Right ventricle myocardium superior (tissue), 1 donor: ENCODE measurements at regions not wholly inside any gene's neighbourhood (a gene's known extent, or its start where the extent isn't known, plus 50 kb on each side); places are given as distances from the start of the nearest gene placed in this dataset.
"Not testable (repeated sequence)": the region's sequence is repeated elsewhere in the genome, so short reads cannot be mapped to it uniquely, and the experiment has no call there.

Source experiments
- ATAC-seq: fragments of 200-7000 bp; cut with Tn5 transposase; one replicate; pipeline ENCODE4 v1.9.1; 2020; ENCODE audit warnings: mild to moderate bottlenecking; ENCODE audit not compliant: poor library complexity
- DNase-seq: peaks from one replicate; pipeline ENCODE4 v3.0.0-alpha.2; 2020
- intact Hi-C: fragments of 100-400 bp; cut with DNase I; formaldehyde crosslinking; loops from one replicate; pipeline ENCODE4 v1.11.2; 2022
- donor health status: DM: no; HTN: yes; CAD: no; lungs with severe emphysema.

- ATAC-seq: no peak
- no peak for DNase-seq
- intact Hi-C loops: no loop called here
These were observed 237.2 kb downstream of the BUB3 start for GRCh38 chr10:123391275-123392028.

- ATAC-seq: no peak
- no peak for DNase-seq
- intact Hi-C loops: no loop called here
These were observed 238.2 kb downstream of the BUB3 start for GRCh38 chr10:123392182-123392963.

GRCh38 chr10:123393170-123393569 is 239.0 kb downstream of the BUB3 start:
- DNase-seq (no peak), ATAC-seq (no peak)
- intact Hi-C loops: no loop called here

- no peak for DNase-seq
- intact Hi-C loops: no loop called here
- no peak for ATAC-seq
These were observed 240.2 kb downstream of the BUB3 start for GRCh38 chr10:123394382-123394781.

- ATAC-seq, intact Hi-C loops: not testable (repeated sequence)
These were observed 241.0 kb downstream of the BUB3 start for GRCh38 chr10:123395234-123395633.

GRCh38 chr10:123395906-123396305 is 241.7 kb downstream of the BUB3 start:
- ATAC-seq (no peak), DNase-seq (no peak)
- intact Hi-C loops: no loop called here

More at GRCh38 chr10:123395234-123395633, 241.0 kb downstream of the BUB3 start:
- DNase-seq: not testable (repeated sequence)

- ATAC-seq (no peak), DNase-seq (no peak)
These were observed 244.0 kb downstream of the BUB3 start for GRCh38 chr10:123398180-123398591.

GRCh38 chr10:123398756-123399155 is 244.6 kb downstream of the BUB3 start:
- intact Hi-C loops: no loop called here
- ATAC-seq (no peak), DNase-seq (no peak)

More at GRCh38 chr10:123398180-123398591, 244.0 kb downstream of the BUB3 start:
- intact Hi-C loops: no loop called here

- intact Hi-C loops: no loop called here
- DNase-seq: no peak
- no peak for ATAC-seq
These were observed 245.2 kb downstream of the BUB3 start for GRCh38 chr10:123399276-123399839.

- intact Hi-C loops: no loop called here
- DNase-seq (no peak), ATAC-seq (no peak)
These were observed 247.8 kb downstream of the BUB3 start for GRCh38 chr10:123402021-123402420.

GRCh38 chr10:123402656-123403055 is 248.5 kb downstream of the BUB3 start:
- ATAC-seq (no peak), DNase-seq (no peak)
- intact Hi-C loops: no loop called here

- intact Hi-C loops: no loop called here
- no peak for ATAC-seq
- DNase-seq: no peak
These were observed 250.2 kb downstream of the BUB3 start for GRCh38 chr10:123404357-123404756.

GRCh38 chr10:123408660-123409059 is 254.5 kb downstream of the BUB3 start:
- DNase-seq: no peak
- ATAC-seq: no peak
- intact Hi-C loops: no loop called here

GRCh38 chr10:123409426-123409825 is 255.2 kb downstream of the BUB3 start:
- ATAC-seq (no peak), DNase-seq (no peak)
- intact Hi-C loops: no loop called here

GRCh38 chr10:123409884-123410283 is 255.7 kb downstream of the BUB3 start:
- DNase-seq (no peak), ATAC-seq (no peak)
- intact Hi-C loops: no loop called here

GRCh38 chr10:123413353-123413752 is 252.8 kb upstream of the GPR26 start:
- intact Hi-C loops: no loop called here
- no peak for DNase-seq
- ATAC-seq: no peak

GRCh38 chr10:123415523-123415922 is 250.6 kb upstream of the GPR26 start:
- no peak for DNase-seq
- no peak for ATAC-seq
- intact Hi-C loops: no loop called here

- DNase-seq (no peak), ATAC-seq (no peak)
- intact Hi-C loops: no loop called here
These were observed 248.7 kb upstream of the GPR26 start for GRCh38 chr10:123417414-123417813.

GRCh38 chr10:123421461-123421860 is 244.7 kb upstream of the GPR26 start:
- DNase-seq (no peak), ATAC-seq (no peak)

GRCh38 chr10:123422261-123422660 is 243.9 kb upstream of the GPR26 start:
- DNase-seq (no peak), ATAC-seq (no peak)
- intact Hi-C loops: no loop called here

More at GRCh38 chr10:123421461-123421860, 244.7 kb upstream of the GPR26 start:
- intact Hi-C loops: no loop called here
